GM12864 (cell line): ENCODE measurements at regions not wholly inside any gene's neighbourhood (a gene's known extent, or its start where the extent isn't known, plus 50 kb on each side); places are given as distances from the start of the nearest gene placed in this dataset.

Experiments
- DNase-seq: peaks from one replicate; pipeline ENCODE4 v3.0.0-alpha.2; 2011; ENCODE audit warnings: low read depth
- H3K4me3 ChIP-seq: 2 replicates; pipeline ENCODE4 v1.5.1; 2011; ENCODE audit warnings: mild to moderate bottlenecking, low read depth, low read length, control low read depth
- TF ChIP-seq, protein P1 (sequence below): IDR thresholded peaks from 2 replicates; pipeline ENCODE4 v1.5.1; 2011; ENCODE audit warnings: low read depth, mild to moderate bottlenecking, moderate library complexity, low read length, control low read depth, inconsistent platforms; ENCODE audit errors: missing control alignments

GRCh38 chr4:158005021-158005420 is 167.8 kb downstream of the GASK1B start:
- no peak overlapping the region for H3K4me3 ChIP-seq
- DNase-seq, result no peak
- TF ChIP-seq, protein P1, sequence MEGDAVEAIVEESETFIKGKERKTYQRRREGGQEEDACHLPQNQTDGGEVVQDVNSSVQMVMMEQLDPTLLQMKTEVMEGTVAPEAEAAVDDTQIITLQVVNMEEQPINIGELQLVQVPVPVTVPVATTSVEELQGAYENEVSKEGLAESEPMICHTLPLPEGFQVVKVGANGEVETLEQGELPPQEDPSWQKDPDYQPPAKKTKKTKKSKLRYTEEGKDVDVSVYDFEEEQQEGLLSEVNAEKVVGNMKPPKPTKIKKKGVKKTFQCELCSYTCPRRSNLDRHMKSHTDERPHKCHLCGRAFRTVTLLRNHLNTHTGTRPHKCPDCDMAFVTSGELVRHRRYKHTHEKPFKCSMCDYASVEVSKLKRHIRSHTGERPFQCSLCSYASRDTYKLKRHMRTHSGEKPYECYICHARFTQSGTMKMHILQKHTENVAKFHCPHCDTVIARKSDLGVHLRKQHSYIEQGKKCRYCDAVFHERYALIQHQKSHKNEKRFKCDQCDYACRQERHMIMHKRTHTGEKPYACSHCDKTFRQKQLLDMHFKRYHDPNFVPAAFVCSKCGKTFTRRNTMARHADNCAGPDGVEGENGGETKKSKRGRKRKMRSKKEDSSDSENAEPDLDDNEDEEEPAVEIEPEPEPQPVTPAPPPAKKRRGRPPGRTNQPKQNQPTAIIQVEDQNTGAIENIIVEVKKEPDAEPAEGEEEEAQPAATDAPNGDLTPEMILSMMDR, result no peak

DNA sequence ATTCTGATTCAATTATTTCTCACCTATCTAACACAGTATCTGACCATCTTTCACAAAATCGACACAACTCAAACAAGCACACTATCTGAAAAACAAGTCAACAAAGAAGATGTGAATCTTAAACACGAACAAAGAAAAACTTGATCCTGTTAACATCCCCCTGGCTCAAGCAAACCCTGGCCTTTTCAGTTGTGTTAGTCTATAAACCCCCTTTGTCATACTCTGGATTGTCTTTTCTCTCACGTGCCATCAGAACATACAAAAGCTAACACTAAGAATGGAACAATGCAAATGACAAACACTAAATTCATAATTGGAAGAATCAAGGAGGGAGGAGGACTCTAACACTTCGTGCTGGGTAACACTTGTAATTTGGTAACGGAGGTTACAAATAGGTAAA is 168.7 kb downstream of the GASK1B start:
- no peak overlapping the region for H3K4me3 ChIP-seq
- TF ChIP-seq, protein P1, result no peak
- DNase-seq, result no peak

DNA sequence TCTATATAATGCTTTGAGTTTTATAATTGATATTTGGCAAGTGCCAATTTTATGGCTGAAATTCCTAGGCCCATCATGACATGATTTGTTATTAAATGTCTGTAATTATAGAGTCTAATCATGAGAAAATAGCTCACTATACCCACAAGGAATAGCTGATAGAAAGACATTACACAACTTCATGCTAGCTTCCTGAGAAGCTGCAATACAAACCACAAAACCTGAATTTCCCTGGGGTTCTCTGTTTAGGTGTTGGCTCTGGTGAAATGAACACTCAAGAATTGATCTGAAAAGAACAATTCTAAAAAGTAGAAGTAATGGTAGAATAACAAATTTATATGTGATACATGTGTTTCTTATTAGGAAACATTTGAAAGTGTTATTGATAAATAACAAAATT is 169.6 kb downstream of the GASK1B start:
- H3K4me3 ChIP-seq, result no peak overlapping the region
- DNase-seq, result no peak
- TF ChIP-seq, protein P1, result no peak

GRCh38 chr4:158002173-158002572 is 170.7 kb downstream of the GASK1B start:
- TF ChIP-seq, protein P1, result no peak
- no peak overlapping the region for H3K4me3 ChIP-seq
- DNase-seq, result no peak

- TF ChIP-seq, protein P1, result no peak
- no peak for DNase-seq
- H3K4me3 ChIP-seq, result no peak overlapping the region
Measured at GRCh38 chr4:158001756-158002155, 171.1 kb downstream of the GASK1B start.

DNA sequence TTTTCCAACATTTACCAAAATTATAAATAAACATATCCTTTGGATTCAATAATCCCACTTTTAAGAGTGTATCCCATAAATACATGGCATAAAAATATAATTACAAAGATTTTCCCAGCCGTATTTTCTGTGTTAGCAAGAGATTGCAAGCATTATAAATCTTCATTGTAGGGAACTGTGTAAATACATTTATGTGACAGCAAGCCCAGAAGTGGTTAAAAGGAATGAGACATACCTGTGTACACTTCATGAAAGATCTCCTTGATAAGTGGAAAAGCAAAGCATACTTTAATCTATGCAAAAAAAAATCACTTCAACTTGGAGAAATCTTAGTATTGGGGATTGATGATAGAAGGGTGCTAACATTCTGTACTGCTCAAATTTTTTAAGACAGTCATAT is 173.1 kb downstream of the GASK1B start:
- H3K4me3 ChIP-seq, result no peak overlapping the region
- TF ChIP-seq, protein P1, result no peak
- no peak for DNase-seq

DNA sequence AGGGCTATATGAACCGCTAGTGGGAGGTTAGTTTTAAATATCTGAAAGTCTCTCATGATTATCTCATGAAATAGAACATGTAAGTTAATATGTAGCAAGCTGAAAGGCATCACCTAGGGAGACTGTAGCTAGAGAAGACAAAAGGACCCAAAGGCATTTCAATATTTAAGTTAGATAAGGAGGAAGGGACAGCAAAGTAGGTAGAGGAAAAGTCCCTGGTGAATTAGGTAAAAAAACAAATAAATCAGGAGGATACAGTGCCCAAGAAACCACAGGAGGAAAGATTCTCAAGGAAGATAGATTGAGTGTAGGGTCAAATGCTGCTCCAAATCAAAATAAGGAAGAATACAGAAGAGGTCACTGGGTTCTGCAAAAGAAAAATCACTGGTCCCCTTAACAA is 175.5 kb downstream of the GASK1B start:
- no peak overlapping the region for H3K4me3 ChIP-seq
- no peak for DNase-seq
- TF ChIP-seq, protein P1, result no peak
